HUES64 (cell line): ENCODE measurements at regions not wholly inside any gene's neighbourhood (a gene's known extent, or its start where the extent isn't known, plus 50 kb on each side); places are given as distances from the start of the nearest gene placed in this dataset.

ENCODE experiments used
- H3K27ac ChIP-seq: 2 replicates; pipeline ENCODE4 v1.7.0; 2013; ENCODE audit warnings: low read depth, low read length, inconsistent platforms
- H3K27me3 ChIP-seq: 2 replicates; pipeline ENCODE4 v1.6.1; 2013; ENCODE audit warnings: mild to moderate bottlenecking, low read length; ENCODE audit not compliant: insufficient read depth
- H3K36me3 ChIP-seq: 2 replicates; pipeline ENCODE4 v1.6.1; 2013; ENCODE audit warnings: mild to moderate bottlenecking, low read length; ENCODE audit not compliant: insufficient read depth
- H3K4me1 ChIP-seq: 2 replicates; pipeline ENCODE4 v1.6.1; 2013; ENCODE audit warnings: mild to moderate bottlenecking, low read length, moderate library complexity; ENCODE audit not compliant: insufficient read depth
- H3K4me3 ChIP-seq: 2 replicates; pipeline ENCODE4 v1.5.1; 2013; ENCODE audit warnings: mild to moderate bottlenecking, low read length, moderate library complexity
- H3K9ac ChIP-seq: 2 replicates; pipeline ENCODE4 v1.6.1; 2013; ENCODE audit warnings: mild to moderate bottlenecking, low read depth, low read length
- H3K9me3 ChIP-seq: 2 replicates; pipeline ENCODE4 v1.6.1; 2013; ENCODE audit warnings: low read depth, low read length; ENCODE audit not compliant: insufficient read depth
- WGBS: fragments of 150-250, 120-280 bp; methylation state at CpG from one replicate; pipeline ENCODE4 v1.1.7; 2013; ENCODE audit warnings: missing lambda C conversion rate; 5-methylcytosine and 5-hydroxymethylcytosine counted together

GRCh38 chrX:15191830-15192229 lies 78.1 kb downstream of the ASB9 start:
- 100% methylated on average over 1 of the region's 1 CpG for WGBS
- Histone ChIP-seq H3K27ac (no peak overlapping the region), H3K27me3 (no peaks in the 10 kb centered on the region), H3K9me3 (no peaks in the 10 kb centered on the region), H3K4me1 (no peaks in the 10 kb centered on the region), H3K36me3 (no peaks in the 10 kb centered on the region), H3K9ac (no peak overlapping the region), H3K4me3 (no peak overlapping the region)

GRCh38 chrX:15188039-15188438 lies 81.8 kb downstream of the ASB9 start:
- Histone ChIP-seq H3K4me3 (no peak overlapping the region), H3K36me3 (no peaks in the 10 kb centered on the region), H3K4me1 (no peaks in the 10 kb centered on the region), H3K27ac (no peak overlapping the region), H3K27me3 (no peaks in the 10 kb centered on the region), H3K9ac (no peak overlapping the region), H3K9me3 (no peaks in the 10 kb centered on the region)
- 86% methylated on average over 1 of the region's 1 CpG for WGBS

GRCh38 chrX:15177316-15177715 lies 92.6 kb downstream of the ASB9 start:
- H3K27me3 ChIP-seq = no peaks in the 10 kb centered on the region
- H3K9ac ChIP-seq = no peak overlapping the region
- H3K9me3 ChIP-seq = no peaks in the 10 kb centered on the region
- no peak overlapping the region for H3K27ac ChIP-seq
- no peak overlapping the region for H3K4me3 ChIP-seq
- H3K36me3 ChIP-seq = no peaks in the 10 kb centered on the region
- H3K4me1 ChIP-seq = no peaks in the 10 kb centered on the region
- no CpG with 5 or more reads among the region's 3 CpGs for WGBS

GRCh38 chrX:15173411-15173810 lies 96.5 kb downstream of the ASB9 start:
- H3K27me3 ChIP-seq = no peaks in the 10 kb centered on the region
- H3K27ac ChIP-seq = no peak overlapping the region
- no peaks in the 10 kb centered on the region for H3K9me3 ChIP-seq
- no peak overlapping the region for H3K4me3 ChIP-seq
- no peaks in the 10 kb centered on the region for H3K36me3 ChIP-seq
- no peak overlapping the region for H3K9ac ChIP-seq
- WGBS = 93% methylated on average over 3 of the region's 5 CpGs
- H3K4me1 ChIP-seq = no peaks in the 10 kb centered on the region

- no peaks in the 10 kb centered on the region for H3K4me1 ChIP-seq
- no peaks in the 10 kb centered on the region for H3K36me3 ChIP-seq
- no peak overlapping the region for H3K4me3 ChIP-seq
- 97% methylated on average over 2 of the region's 2 CpGs for WGBS
- no peak overlapping the region for H3K27ac ChIP-seq
- no peaks in the 10 kb centered on the region for H3K9me3 ChIP-seq
- no peak overlapping the region for H3K9ac ChIP-seq
- no peaks in the 10 kb centered on the region for H3K27me3 ChIP-seq
These were observed 99.0 kb downstream of the ASB9 start for GRCh38 chrX:15170927-15171326.

GRCh38 chrX:15167826-15168225 lies 102.1 kb downstream of the ASB9 start:
- WGBS = 100% methylated on average over 2 of the region's 3 CpGs
- Histone ChIP-seq H3K27me3 (no peaks in the 10 kb centered on the region), H3K27ac (no peak overlapping the region), H3K9me3 (no peaks in the 10 kb centered on the region), H3K4me1 (no peaks in the 10 kb centered on the region), H3K4me3 (no peak overlapping the region), H3K9ac (no peak overlapping the region), H3K36me3 (no peaks in the 10 kb centered on the region)

GRCh38 chrX:15165832-15166231 lies 104.1 kb downstream of the ASB9 start:
- H3K4me1 ChIP-seq = no peaks in the 10 kb centered on the region
- H3K27me3 ChIP-seq = no peaks in the 10 kb centered on the region
- no peaks in the 10 kb centered on the region for H3K36me3 ChIP-seq
- H3K9ac ChIP-seq = no peak overlapping the region
- H3K4me3 ChIP-seq = no peak overlapping the region
- WGBS = 94% methylated on average over 4 of the region's 4 CpGs
- H3K27ac ChIP-seq = no peak overlapping the region
- no peaks in the 10 kb centered on the region for H3K9me3 ChIP-seq

GRCh38 chrX:15163131-15163530 lies 106.8 kb downstream of the ASB9 start:
- Histone ChIP-seq H3K27me3 (no peaks in the 10 kb centered on the region), H3K36me3 (no peaks in the 10 kb centered on the region), H3K27ac (no peak overlapping the region), H3K4me3 (no peak overlapping the region), H3K4me1 (no peaks in the 10 kb centered on the region), H3K9me3 (no peaks in the 10 kb centered on the region), H3K9ac (no peak overlapping the region)
- no CpG with 5 or more reads among the region's 3 CpGs for WGBS

GRCh38 chrX:15160558-15161095 lies 109.3 kb downstream of the ASB9 start:
- Histone ChIP-seq H3K4me3 (no peak overlapping the region), H3K27ac (no peak overlapping the region), H3K36me3 (no peaks in the 10 kb centered on the region), H3K9me3 (no peaks in the 10 kb centered on the region), H3K4me1 (no peaks in the 10 kb centered on the region), H3K27me3 (no peaks in the 10 kb centered on the region), H3K9ac (no peak overlapping the region)
- WGBS = 94% methylated on average over 2 of the region's 5 CpGs

- H3K9ac ChIP-seq = no peak overlapping the region
- no peaks in the 10 kb centered on the region for H3K27me3 ChIP-seq
These were observed 111.0 kb downstream of the ASB9 start for GRCh38 chrX:15158736-15159406.

GRCh38 chrX:15158350-15158735 lies 111.5 kb downstream of the ASB9 start:
- Histone ChIP-seq H3K27ac (no peak overlapping the region), H3K9me3 (no peaks in the 10 kb centered on the region), H3K4me1 (no peaks in the 10 kb centered on the region), H3K36me3 (no peaks in the 10 kb centered on the region), H3K9ac (no peak overlapping the region), H3K4me3 (no peak overlapping the region), H3K27me3 (no peaks in the 10 kb centered on the region)
- WGBS = 71% methylated on average over 1 of the region's 1 CpG

More at GRCh38 chrX:15158736-15159406, 111.0 kb downstream of the ASB9 start:
- no peaks in the 10 kb centered on the region for H3K36me3 ChIP-seq
- no peak overlapping the region for H3K4me3 ChIP-seq
- H3K27ac ChIP-seq = no peak overlapping the region
- H3K4me1 ChIP-seq = no peaks in the 10 kb centered on the region
- 93% methylated on average over 7 of the region's 7 CpGs for WGBS
- no peaks in the 10 kb centered on the region for H3K9me3 ChIP-seq

GRCh38 chrX:15157624-15158023 lies 112.3 kb downstream of the ASB9 start:
- no peak overlapping the region for H3K9ac ChIP-seq
- WGBS = 81% methylated on average over 1 of the region's 2 CpGs
- no peaks in the 10 kb centered on the region for H3K27me3 ChIP-seq
- H3K36me3 ChIP-seq = no peaks in the 10 kb centered on the region
- H3K4me1 ChIP-seq = no peaks in the 10 kb centered on the region
- H3K4me3 ChIP-seq = no peak overlapping the region
- H3K9me3 ChIP-seq = no peaks in the 10 kb centered on the region
- no peak overlapping the region for H3K27ac ChIP-seq
